Neural cell (in vitro differentiated cells): ENCODE measurements at regions not wholly inside any gene's neighbourhood (a gene's known extent, or its start where the extent isn't known, plus 50 kb on each side); places are given as distances from the start of the nearest gene placed in this dataset.
A peak's percentile ranks its signal among the peaks of the same experiment; 100 is the strongest.

Source experiments
- H2AFZ ChIP-seq: fragments of 200-600, 300-800 bp; sonication (generic), shearing (Covaris generic); 2 replicates; pipeline ENCODE4 v1.6.0; 2014; ENCODE audit warnings: low read depth, mild to moderate bottlenecking, antibody characterized with exemption, low read length, moderate library complexity
- H3F3A ChIP-seq: fragments of 200-600 bp; shearing (Covaris generic); 2 replicates; pipeline ENCODE4 v1.6.1; 2016; ENCODE audit warnings: mild to moderate bottlenecking, moderate library complexity, mixed read lengths, antibody characterized with exemption, low read length; ENCODE audit not compliant: insufficient read depth, poor library complexity, severe bottlenecking
- H3K27ac ChIP-seq: fragments of 200-600, 300-800 bp; sonication (generic), shearing (Covaris generic); 2 replicates; pipeline ENCODE4 v1.5.1; 2014; ENCODE audit warnings: mild to moderate bottlenecking, low read length, moderate library complexity
- H3K27me3 ChIP-seq: fragments of 300-800, 200-600 bp; sonication (generic), shearing (Covaris generic); 2 replicates; pipeline ENCODE4 v1.6.0; 2014; ENCODE audit warnings: mild to moderate bottlenecking, low read depth, low read length, moderate library complexity; ENCODE audit not compliant: insufficient read depth
- H3K36me3 ChIP-seq: fragments of 300-800, 200-600 bp; sonication (generic), shearing (Covaris generic); 2 replicates; pipeline ENCODE4 v1.5.1; 2014; ENCODE audit warnings: mild to moderate bottlenecking, antibody characterized with exemption, low read length, moderate library complexity; ENCODE audit not compliant: insufficient read depth
- H3K4me2 ChIP-seq: fragments of 300-800, 200-600 bp; sonication (generic), shearing (Covaris generic); 2 replicates; pipeline ENCODE4 v1.6.0; 2014; ENCODE audit warnings: mild to moderate bottlenecking, low read length
- H3K4me3 ChIP-seq: fragments of 300-800, 200-600 bp; sonication (generic), shearing (Covaris generic); 2 replicates; pipeline ENCODE4 v1.5.1; 2014; ENCODE audit warnings: mild to moderate bottlenecking, low read length, moderate library complexity
- H3K79me2 ChIP-seq: fragments of 200-600 bp; shearing (Covaris generic); replicated peaks from 2 replicates; pipeline ENCODE4 v1.6.0; 2014; ENCODE audit warnings: mild to moderate bottlenecking, low read length, moderate library complexity; ENCODE audit not compliant: insufficient read depth
- H3K9ac ChIP-seq: fragments of 300-800, 200-600 bp; sonication (generic), shearing (Covaris generic); 2 replicates; pipeline ENCODE4 v1.6.1; 2016; ENCODE audit warnings: mild to moderate bottlenecking, low read length, mixed read lengths
- H3K9me2 ChIP-seq: fragments of 200-600 bp; shearing (Covaris generic); 2 replicates; pipeline ENCODE4 v1.6.1; 2016; ENCODE audit warnings: mild to moderate bottlenecking, low read length, mixed read lengths; ENCODE audit not compliant: insufficient read depth
- H3K9me3 ChIP-seq: fragments of 200-600, 300-800 bp; sonication (generic), shearing (Covaris generic); 2 replicates; pipeline ENCODE4 v1.6.1; 2016; ENCODE audit warnings: mild to moderate bottlenecking, mixed run types, low read length, moderate library complexity, mixed read lengths
- H4K20me1 ChIP-seq: fragments of 200-600 bp; shearing (Covaris generic); 2 replicates; pipeline ENCODE4 v1.6.1; 2016; ENCODE audit warnings: mild to moderate bottlenecking, mixed run types; ENCODE audit not compliant: insufficient read depth
- EP300 ChIP-seq: fragments of 450-650 bp; conservative IDR thresholded peaks from 2 replicates; pipeline ENCODE4 v1.6.1; 2014; ENCODE audit warnings: antibody characterized with exemption, mild to moderate bottlenecking, moderate library complexity; ENCODE audit not compliant: poor library complexity, severe bottlenecking
- EZH2 ChIP-seq: fragments of 200-600, 300-800 bp; shearing (Covaris generic), sonication (generic); IDR thresholded peaks from 2 replicates; pipeline ENCODE4 v1.6.1; 2014; ENCODE audit warnings: antibody characterized with exemption, low read length, borderline replicate concordance, mild to moderate bottlenecking; ENCODE audit not compliant: insufficient read depth, poor library complexity, severe bottlenecking
- MXI1 ChIP-seq: fragments of 450-650 bp; conservative IDR thresholded peaks from 2 replicates; pipeline ENCODE4 v1.6.1; 2014; ENCODE audit warnings: antibody characterized with exemption, mild to moderate bottlenecking; ENCODE audit not compliant: poor library complexity, severe bottlenecking
- POLR2AphosphoS5 ChIP-seq: IDR thresholded peaks from 2 replicates; pipeline ENCODE4 v1.6.1; 2012
- RAD21 ChIP-seq: fragments of 450-650 bp; conservative IDR thresholded peaks from 2 replicates; pipeline ENCODE4 v1.6.1; 2014; ENCODE audit warnings: antibody characterized with exemption, mild to moderate bottlenecking, moderate library complexity
- REST ChIP-seq: IDR thresholded peaks from 2 replicates; pipeline ENCODE4 v1.6.1; 2012; ENCODE audit warnings: borderline replicate concordance
- SMC3 ChIP-seq: fragments of 450-650 bp; conservative IDR thresholded peaks from 2 replicates; pipeline ENCODE4 v1.6.1; 2014; ENCODE audit warnings: antibody characterized with exemption, mild to moderate bottlenecking, moderate library complexity; ENCODE audit not compliant: poor library complexity
- TAF1 ChIP-seq: IDR thresholded peaks from 2 replicates; pipeline ENCODE4 v1.6.1; 2012; ENCODE audit warnings: low read depth
- TF ChIP-seq, protein P1 (sequence below): fragments of 450-650 bp; IDR thresholded peaks from 2 replicates; pipeline ENCODE4 v1.5.1; 2014; ENCODE audit warnings: antibody characterized with exemption, mild to moderate bottlenecking, moderate library complexity; ENCODE audit not compliant: poor library complexity, severe bottlenecking

DNA sequence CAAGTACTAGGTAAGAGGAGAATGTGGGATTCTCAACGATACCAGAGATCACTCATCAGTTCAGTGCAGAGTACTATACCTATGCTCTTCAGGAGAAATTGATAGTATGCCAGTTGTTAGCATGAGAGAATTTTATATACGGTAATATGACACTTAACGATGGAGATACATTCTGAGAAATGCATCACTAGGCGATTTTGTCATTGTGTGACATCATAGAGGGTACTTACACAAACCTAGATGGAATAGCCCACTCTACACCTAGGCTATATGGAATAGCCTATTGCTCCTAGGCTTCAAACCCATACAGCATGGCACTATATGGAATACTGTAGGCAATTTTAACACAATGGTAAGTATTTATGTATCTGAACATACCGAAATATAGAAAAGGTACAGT lies 140.2 kb downstream of the SLIT2 start:
- no peak overlapping the region for H3K4me3 ChIP-seq

DNA sequence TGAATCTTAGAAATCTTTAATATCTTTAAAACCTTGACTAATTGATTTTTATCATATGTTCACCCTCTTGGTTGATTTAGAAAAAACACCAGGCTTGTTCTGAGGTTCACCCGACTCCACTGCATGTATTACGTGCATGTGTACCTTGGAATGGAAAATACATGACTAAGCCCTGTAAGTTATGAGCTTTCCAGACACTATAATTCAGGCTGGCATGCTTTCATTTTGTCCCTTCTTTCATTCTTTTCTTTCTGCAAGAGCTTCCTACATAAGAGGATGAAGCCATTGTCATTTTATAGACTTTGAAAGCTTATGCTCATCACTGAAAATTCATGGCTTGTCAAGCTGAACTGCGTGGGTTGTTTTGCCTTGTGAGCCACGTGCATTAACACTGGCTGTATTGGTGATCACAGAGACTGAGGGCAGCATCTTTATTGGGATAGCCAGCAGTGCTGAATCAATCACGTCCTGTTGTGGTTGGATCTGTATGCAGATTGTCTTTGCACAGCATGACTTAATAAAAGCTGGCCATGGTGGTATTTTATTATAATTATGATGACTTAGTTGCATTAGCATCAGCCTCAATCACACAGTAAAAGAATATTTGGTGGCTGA lies 141.9 kb downstream of the SLIT2 start:
- H2AFZ ChIP-seq: no peak overlapping the region
- H3K36me3 ChIP-seq: no peaks in the 10 kb centered on the region
- H3K9ac ChIP-seq: no peak overlapping the region
- H3K79me2 ChIP-seq: no peaks in the 10 kb centered on the region
- no peak overlapping the region for H3K4me2 ChIP-seq
- H3K4me3 ChIP-seq: peak overlapping the region; percentile 14
- H3K27me3 ChIP-seq: no peaks in the 10 kb centered on the region
- no peaks in the 10 kb centered on the region for H3K9me3 ChIP-seq
- H3K27ac ChIP-seq: no peak overlapping the region
- H4K20me1 ChIP-seq: no peaks in the 10 kb centered on the region
- H3F3A ChIP-seq: no peaks in the 10 kb centered on the region
- H3K9me2 ChIP-seq: no peaks in the 10 kb centered on the region
- TF ChIP-seq REST: no peak
- TF ChIP-seq, protein P1, sequence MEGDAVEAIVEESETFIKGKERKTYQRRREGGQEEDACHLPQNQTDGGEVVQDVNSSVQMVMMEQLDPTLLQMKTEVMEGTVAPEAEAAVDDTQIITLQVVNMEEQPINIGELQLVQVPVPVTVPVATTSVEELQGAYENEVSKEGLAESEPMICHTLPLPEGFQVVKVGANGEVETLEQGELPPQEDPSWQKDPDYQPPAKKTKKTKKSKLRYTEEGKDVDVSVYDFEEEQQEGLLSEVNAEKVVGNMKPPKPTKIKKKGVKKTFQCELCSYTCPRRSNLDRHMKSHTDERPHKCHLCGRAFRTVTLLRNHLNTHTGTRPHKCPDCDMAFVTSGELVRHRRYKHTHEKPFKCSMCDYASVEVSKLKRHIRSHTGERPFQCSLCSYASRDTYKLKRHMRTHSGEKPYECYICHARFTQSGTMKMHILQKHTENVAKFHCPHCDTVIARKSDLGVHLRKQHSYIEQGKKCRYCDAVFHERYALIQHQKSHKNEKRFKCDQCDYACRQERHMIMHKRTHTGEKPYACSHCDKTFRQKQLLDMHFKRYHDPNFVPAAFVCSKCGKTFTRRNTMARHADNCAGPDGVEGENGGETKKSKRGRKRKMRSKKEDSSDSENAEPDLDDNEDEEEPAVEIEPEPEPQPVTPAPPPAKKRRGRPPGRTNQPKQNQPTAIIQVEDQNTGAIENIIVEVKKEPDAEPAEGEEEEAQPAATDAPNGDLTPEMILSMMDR: no peak
- no peak for TF ChIP-seq SMC3
- TF ChIP-seq EP300: no peak
- TF ChIP-seq MXI1: no peak
- TF ChIP-seq POLR2AphosphoS5: no peak
- TF ChIP-seq TAF1: no peak

More for the DNA sequence above, 140.2 kb downstream of the SLIT2 start:
- H2AFZ ChIP-seq: no peak overlapping the region
- H3K9me3 ChIP-seq: no peaks in the 10 kb centered on the region
- H3K27ac ChIP-seq: no peak overlapping the region
- H4K20me1 ChIP-seq: no peaks in the 10 kb centered on the region
- H3F3A ChIP-seq: no peaks in the 10 kb centered on the region
- H3K36me3 ChIP-seq: no peaks in the 10 kb centered on the region
- H3K9ac ChIP-seq: no peak overlapping the region
- no peaks in the 10 kb centered on the region for H3K27me3 ChIP-seq
- H3K9me2 ChIP-seq: no peaks in the 10 kb centered on the region
- H3K79me2 ChIP-seq: no peaks in the 10 kb centered on the region
- H3K4me2 ChIP-seq: no peak overlapping the region
- TF ChIP-seq TAF1 (no peak), REST (no peak), EZH2 (no peak), POLR2AphosphoS5 (no peak), MXI1 (no peak), EP300 (no peak), RAD21 (no peak), SMC3 (no peak)
- TF ChIP-seq, protein P1: no peak
